ENCODE measurements at regions not wholly inside any gene's neighbourhood (a gene's known extent, or its start where the extent isn't known, plus 50 kb on each side); places are given as distances from the start of the nearest gene placed in this dataset.

GRCh38 chr14:85728476-85729065 is 198.6 kb downstream of the FLRT2 start:
- Histone ChIP-seq H3K27me3 (no peaks in the 10 kb centered on the region), H3K4me3 (no peak overlapping the region), H3K36me3 (no peaks in the 10 kb centered on the region), H3K27ac (no peak overlapping the region), H3K4me1 (no peaks in the 10 kb centered on the region), H3K9me3 (no peaks in the 10 kb centered on the region)
- TF ChIP-seq, protein P1, sequence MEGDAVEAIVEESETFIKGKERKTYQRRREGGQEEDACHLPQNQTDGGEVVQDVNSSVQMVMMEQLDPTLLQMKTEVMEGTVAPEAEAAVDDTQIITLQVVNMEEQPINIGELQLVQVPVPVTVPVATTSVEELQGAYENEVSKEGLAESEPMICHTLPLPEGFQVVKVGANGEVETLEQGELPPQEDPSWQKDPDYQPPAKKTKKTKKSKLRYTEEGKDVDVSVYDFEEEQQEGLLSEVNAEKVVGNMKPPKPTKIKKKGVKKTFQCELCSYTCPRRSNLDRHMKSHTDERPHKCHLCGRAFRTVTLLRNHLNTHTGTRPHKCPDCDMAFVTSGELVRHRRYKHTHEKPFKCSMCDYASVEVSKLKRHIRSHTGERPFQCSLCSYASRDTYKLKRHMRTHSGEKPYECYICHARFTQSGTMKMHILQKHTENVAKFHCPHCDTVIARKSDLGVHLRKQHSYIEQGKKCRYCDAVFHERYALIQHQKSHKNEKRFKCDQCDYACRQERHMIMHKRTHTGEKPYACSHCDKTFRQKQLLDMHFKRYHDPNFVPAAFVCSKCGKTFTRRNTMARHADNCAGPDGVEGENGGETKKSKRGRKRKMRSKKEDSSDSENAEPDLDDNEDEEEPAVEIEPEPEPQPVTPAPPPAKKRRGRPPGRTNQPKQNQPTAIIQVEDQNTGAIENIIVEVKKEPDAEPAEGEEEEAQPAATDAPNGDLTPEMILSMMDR (IDR thresholded peaks at IDR 0.05) = no peak
- TF ChIP-seq POLR2AphosphoS5 (IDR thresholded peaks at IDR 0.05) = no peak
- no peak for TF ChIP-seq POLR2A (IDR thresholded peaks at IDR 0.05)
- intact Hi-C loops (cut with DNase I; ENCODE audit: low total_unique reads) = no loop called here
- DNase-seq (ENCODE audit: low spot score in 2 of 2) = no peak

- Histone ChIP-seq H3K27me3 (no peaks in the 10 kb centered on the region), H3K36me3 (no peaks in the 10 kb centered on the region), H3K9me3 (peaks cover 0 to 5% of the 10 kb centered on the region in 2 donors), H3K4me1 (no peaks in the 10 kb centered on the region), H3K27ac (no peak overlapping the region), H3K4me3 (no peak overlapping the region)
- TF ChIP-seq POLR2A (IDR thresholded peaks at IDR 0.05) = no peak
- TF ChIP-seq POLR2AphosphoS5 (IDR thresholded peaks at IDR 0.05) = no peak
- TF ChIP-seq, protein P1 (IDR thresholded peaks at IDR 0.05) = no peak
- no peak for DNase-seq (ENCODE audit: low spot score in 2 of 2)
- intact Hi-C loops (cut with DNase I; ENCODE audit: low total_unique reads) = no loop called here
Observed at GRCh38 chr14:85714069-85714468, 184.1 kb downstream of the FLRT2 start.

- no peak for TF ChIP-seq POLR2A (IDR thresholded peaks at IDR 0.05)
- TF ChIP-seq POLR2AphosphoS5 (IDR thresholded peaks at IDR 0.05) = no peak
- TF ChIP-seq, protein P1 (IDR thresholded peaks at IDR 0.05) = no peak
- no peak overlapping the region for H3K4me3 ChIP-seq
- intact Hi-C loops (cut with DNase I; ENCODE audit: low total_unique reads) = no loop called here
- H3K36me3 ChIP-seq = no peaks in the 10 kb centered on the region
- no peaks in the 10 kb centered on the region for H3K4me1 ChIP-seq
- H3K27ac ChIP-seq = no peak overlapping the region
- no peak for DNase-seq (ENCODE audit: low spot score in 2 of 2)
- H3K27me3 ChIP-seq = no peaks in the 10 kb centered on the region
- H3K9me3 ChIP-seq = no peaks in the 10 kb centered on the region
Observed at GRCh38 chr14:85711620-85712019, 181.7 kb downstream of the FLRT2 start.

All from breast epithelium (tissue), 4 donors.